Tibial nerve (tissue), 4 donors: ENCODE measurements at regions not wholly inside any gene's neighbourhood (a gene's known extent, or its start where the extent isn't known, plus 50 kb on each side); places are given as distances from the start of the nearest gene placed in this dataset.

Experiments
- DNase-seq, 2 donors: peaks; one replicate each; pipeline ENCODE4 v3.0.0-alpha.2; 2019; ENCODE audit warnings: low spot score in 2 of 2
- H3K27ac ChIP-seq, 4 donors: fragments of 200-600 bp; sonication (generic) in 3 of 4; one replicate each; pipeline ENCODE4 v1.5.1; 2017 to 2019; ENCODE audit warnings: mild to moderate bottlenecking in 1 of 4
- H3K27me3 ChIP-seq, 2 donors: fragments of 200-600 bp; sonication (generic) in 1 of 2; one replicate each; pipeline versions ENCODE4 v1.5.1 to v1.6.0; 2017 to 2019
- H3K36me3 ChIP-seq, 3 donors: fragments of 200-600 bp; sonication (generic); one replicate each; pipeline ENCODE4 v1.5.1; 2018 to 2019
- H3K4me1 ChIP-seq, 4 donors: fragments of 200-600 bp; sonication (generic) in 3 of 4; one replicate each; pipeline ENCODE4 v1.5.1; 2017 to 2019
- H3K4me3 ChIP-seq, 4 donors: fragments of 200-600 bp; sonication (generic) in 3 of 4; one replicate each; pipeline ENCODE4 v1.5.1; 2017 to 2019; ENCODE audit warnings: mild to moderate bottlenecking in 1 of 4, moderate library complexity in 1 of 4
- H3K9me3 ChIP-seq, 4 donors: fragments of 200-600 bp; sonication (generic) in 3 of 4; one replicate each; pipeline ENCODE4 v1.5.1; 2017 to 2019
- CTCF ChIP-seq, 5 experiments: fragments of 200-600 bp in 3 of 5; fragments of 450-650 bp in 2 of 5; sonication (generic) in 3 of 5; IDR thresholded peaks; one replicate each; pipeline ENCODE4 v1.5.1; 2016 to 2019; ENCODE audit warnings: antibody characterized with exemption in 5 of 5, mild to moderate bottlenecking in 3 of 5, moderate library complexity in 2 of 5
- EP300 ChIP-seq, 2 donors: sonication (generic); formaldehyde crosslinking; IDR thresholded peaks; one replicate each; pipeline ENCODE4 v1.6.1; 2017; ENCODE audit warnings: antibody characterized with exemption in 2 of 2, mild to moderate bottlenecking in 1 of 2
- POLR2A ChIP-seq, 2 donors: fragments of 450-650 bp; IDR thresholded peaks; one replicate each; pipeline ENCODE4 v1.6.1; 2017; ENCODE audit warnings: antibody characterized with exemption in 2 of 2, mild to moderate bottlenecking in 2 of 2, moderate library complexity in 2 of 2
- WGBS, 2 donors: methylation state at CpG; one replicate each; pipeline ENCODE4 v1.1.5; 2018; 5-methylcytosine and 5-hydroxymethylcytosine counted together

- 81 to 87% methylated on average over 2 of the region's 2 CpGs for WGBS, 2 donors
Measured at GRCh38 chr2:88854528-88854927, 163.1 kb downstream of the RPIA start.

GRCh38 chr2:88855620-88856408 lies 164.3 kb downstream of the RPIA start:
- WGBS, 2 donors = 58 to 68% methylated on average over 3 of the region's 3 CpGs
- H3K4me1 ChIP-seq = peaks cover 0 to 11% (median 0%) of the 10 kb centered on the region in 4 donors
- no peaks in the 10 kb centered on the region for H3K9me3 ChIP-seq
- no peak for DNase-seq
- H3K4me3 ChIP-seq = no peak overlapping the region
- H3K36me3 ChIP-seq = no peaks in the 10 kb centered on the region
- TF ChIP-seq EP300 (IDR thresholded peaks at IDR 0.05) = no peak
- no peak overlapping the region for H3K27ac ChIP-seq
- H3K27me3 ChIP-seq = no peaks in the 10 kb centered on the region

More at GRCh38 chr2:88854528-88854927, 163.1 kb downstream of the RPIA start:
- Histone ChIP-seq H3K27ac (no peak overlapping the region), H3K4me3 (no peak overlapping the region), H3K9me3 (no peaks in the 10 kb centered on the region), H3K27me3 (no peaks in the 10 kb centered on the region), H3K4me1 (peaks cover 0 to 11% (median 0%) of the 10 kb centered on the region in 4 donors), H3K36me3 (no peaks in the 10 kb centered on the region)
- TF ChIP-seq EP300 (IDR thresholded peaks at IDR 0.05) (no peak), CTCF (IDR thresholded peaks at IDR 0.05) (no peak), POLR2A (IDR thresholded peaks at IDR 0.05) (no peak)
- DNase-seq = no peak

- WGBS, 2 donors = 46 to 68% methylated on average over 3 of the region's 3 CpGs
Measured at GRCh38 chr2:88856409-88857135, 165.1 kb downstream of the RPIA start.

GRCh38 chr2:88857274-88857741 lies 165.8 kb downstream of the RPIA start:
- TF ChIP-seq CTCF (IDR thresholded peaks at IDR 0.05) (no peak), POLR2A (IDR thresholded peaks at IDR 0.05) (no peak), EP300 (IDR thresholded peaks at IDR 0.05) (no peak)
- Histone ChIP-seq H3K27me3 (no peaks in the 10 kb centered on the region), H3K27ac (no peak overlapping the region), H3K4me1 (peaks cover 0 to 11% (median 0%) of the 10 kb centered on the region in 4 donors), H3K9me3 (no peaks in the 10 kb centered on the region), H3K36me3 (no peaks in the 10 kb centered on the region), H3K4me3 (no peak overlapping the region)
- DNase-seq = no peak
- 86 to 87% methylated on average over 9 of the region's 9 CpGs for WGBS, 2 donors

More at GRCh38 chr2:88856409-88857135, 165.1 kb downstream of the RPIA start:
- peaks cover 0 to 11% (median 0%) of the 10 kb centered on the region in 4 donors for H3K4me1 ChIP-seq
- H3K4me3 ChIP-seq = no peak overlapping the region
- H3K9me3 ChIP-seq = no peaks in the 10 kb centered on the region
- no peak for TF ChIP-seq POLR2A (IDR thresholded peaks at IDR 0.05)
- TF ChIP-seq CTCF (IDR thresholded peaks at IDR 0.05) = no peak
- no peak for TF ChIP-seq EP300 (IDR thresholded peaks at IDR 0.05)
- H3K27ac ChIP-seq = no peak overlapping the region
- no peaks in the 10 kb centered on the region for H3K36me3 ChIP-seq
- no peaks in the 10 kb centered on the region for H3K27me3 ChIP-seq
- DNase-seq = no peak

GRCh38 chr2:88857951-88858411 lies 166.5 kb downstream of the RPIA start:
- no peak for DNase-seq
- peaks cover 0 to 11% (median 0%) of the 10 kb centered on the region in 4 donors for H3K4me1 ChIP-seq
- H3K9me3 ChIP-seq = no peaks in the 10 kb centered on the region
- H3K4me3 ChIP-seq = no peak overlapping the region
- no peaks in the 10 kb centered on the region for H3K36me3 ChIP-seq
- TF ChIP-seq EP300 (IDR thresholded peaks at IDR 0.05) (no peak), CTCF (IDR thresholded peaks at IDR 0.05) (no peak), POLR2A (IDR thresholded peaks at IDR 0.05) (no peak)
- peak overlapping the region in 1 of 4 donors; percentile 1 for H3K27ac ChIP-seq
- H3K27me3 ChIP-seq = no peaks in the 10 kb centered on the region
- 56 to 60% methylated on average over 7 of the region's 7 CpGs for WGBS, 2 donors
